Stomach (tissue), 8 donors: ENCODE measurements at regions not wholly inside any gene's neighbourhood (a gene's known extent, or its start where the extent isn't known, plus 50 kb on each side); places are given as distances from the start of the nearest gene placed in this dataset.
A peak's percentile ranks its signal among the peaks of the same experiment; 100 is the strongest.

Source experiments
- DNase-seq, 2 donors: peaks; one replicate each; pipeline versions ENCODE4 v3.0.0 to v3.0.0-alpha.2; 2013 to 2019
- H3K27ac ChIP-seq, 5 donors: fragments of 200-600 bp in 4 of 5; sonication (generic) in 4 of 5; one replicate each; pipeline ENCODE4 v1.5.1; 2013 to 2019; ENCODE audit warnings: mild to moderate bottlenecking in 1 of 5, moderate library complexity in 1 of 5
- H3K27me3 ChIP-seq, 3 donors: fragments of 200-600 bp; sonication (generic); one replicate each; pipeline ENCODE4 v1.5.1; 2017 to 2019; ENCODE audit warnings: mixed run types in 1 of 3
- H3K36me3 ChIP-seq, 4 donors: fragments of 200-600 bp; sonication (generic); 1 replicate in 3 of 4; 2 replicates in 1 of 4; pipeline ENCODE4 v1.5.1; 2016 to 2019
- H3K4me1 ChIP-seq, 4 donors: fragments of 200-600 bp; sonication (generic); one replicate each; pipeline ENCODE4 v1.5.1; 2016 to 2019
- H3K4me3 ChIP-seq, 4 donors: fragments of 200-600 bp; sonication (generic) in 3 of 4; one replicate each; pipeline ENCODE4 v1.5.1; 2016 to 2019; ENCODE audit warnings: mild to moderate bottlenecking in 1 of 4
- H3K9me3 ChIP-seq, 4 donors: fragments of 200-600 bp; sonication (generic); one replicate each; pipeline ENCODE4 v1.5.1; 2016 to 2019
- EP300 ChIP-seq: sonication (generic); formaldehyde crosslinking; IDR thresholded peaks from one replicate; pipeline ENCODE4 v1.6.1; 2017; ENCODE audit warnings: antibody characterized with exemption
- POLR2A ChIP-seq, 4 donors: fragments of 450-650 bp; IDR thresholded peaks; one replicate each; pipeline ENCODE4 v1.6.1; 2016; ENCODE audit warnings: antibody characterized with exemption in 4 of 4, control low read depth in 2 of 4, mild to moderate bottlenecking in 1 of 4, moderate library complexity in 1 of 4
- POLR2AphosphoS5 ChIP-seq, 3 donors: sonication (generic); formaldehyde crosslinking; IDR thresholded peaks; one replicate each; pipeline ENCODE4 v1.6.1; 2016; ENCODE audit warnings: antibody characterized with exemption in 3 of 3
- WGBS, 5 donors: extraction: QIAGEN DNeasy Blood & Tissue Kit in 3 of 5; methylation state at CpG; one replicate each; pipeline versions ENCODE4 v1.1.5 to v1.1.7; 2013 to 2018; 5-methylcytosine and 5-hydroxymethylcytosine counted together
- intact Hi-C: fragments of 100-400 bp; cut with DNase I; formaldehyde crosslinking; loops from one replicate; pipeline ENCODE4 v1.15.1; 2023; ENCODE audit warnings: low total_unique reads
- TF ChIP-seq, protein P1 (sequence below), 7 experiments: fragments of 450-650 bp in 4 of 7; fragments of 200-600 bp in 3 of 7; sonication (generic) in 3 of 7; IDR thresholded peaks; one replicate each; pipeline ENCODE4 v1.5.1; 2016 to 2019; ENCODE audit warnings: antibody characterized with exemption in 7 of 7, control low read depth in 2 of 7, mild to moderate bottlenecking in 1 of 7
- donor health status: healthy with polysubstance abuse.
- donor health status: Bipolar disorder and iron deficiency.
- donor health status: healthy.

GRCh38 chr1:191888996-191889622 lies 269.2 kb upstream of the RGS18 start:
- Histone ChIP-seq H3K27ac (no peak overlapping the region), H3K36me3 (no peaks in the 10 kb centered on the region), H3K9me3 (no peaks in the 10 kb centered on the region), H3K4me3 (no peak overlapping the region), H3K27me3 (no peaks in the 10 kb centered on the region), H3K4me1 (no peaks in the 10 kb centered on the region)
- WGBS, 5 donors = 51 to 63% (median 57%) methylated on average over 4 of the region's 4 CpGs
- TF ChIP-seq EP300 (no peak), POLR2A (IDR thresholded peaks at IDR 0.05) (no peak), POLR2AphosphoS5 (IDR thresholded peaks at IDR 0.05) (no peak)
- DNase-seq = peak in 1 of 2 donors; percentile 49
- intact Hi-C loops = no loop called here

DNA sequence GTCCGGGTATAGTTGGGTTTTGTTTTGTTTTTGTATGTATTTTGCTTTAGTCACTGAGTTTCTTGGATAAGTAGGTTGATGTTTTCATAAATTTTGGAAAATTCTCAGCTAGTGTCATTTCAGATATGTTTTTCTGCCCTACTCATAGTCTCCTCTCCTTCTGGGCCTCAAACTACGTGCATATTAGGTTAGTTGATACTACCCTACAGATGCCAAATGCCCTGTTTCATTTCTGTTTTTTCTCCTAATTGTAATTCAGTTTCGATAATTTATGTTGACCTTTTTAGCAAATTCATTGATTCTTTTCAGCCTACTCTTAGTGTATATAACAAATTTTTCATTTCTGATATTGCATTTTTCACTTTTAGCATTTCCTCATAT lies 268.6 kb upstream of the RGS18 start:
- H3K4me3 ChIP-seq = no peak overlapping the region
- H3K4me1 ChIP-seq = no peaks in the 10 kb centered on the region
- H3K36me3 ChIP-seq = no peaks in the 10 kb centered on the region
- no peaks in the 10 kb centered on the region for H3K9me3 ChIP-seq
- H3K27me3 ChIP-seq = no peaks in the 10 kb centered on the region
- H3K27ac ChIP-seq = no peak overlapping the region
- DNase-seq = no peak
- WGBS, 5 donors = 65 to 81% (median 73%) methylated on average over 3 of the region's 3 CpGs
- intact Hi-C loops = no loop called here
- no peak for TF ChIP-seq EP300
- TF ChIP-seq, protein P1, sequence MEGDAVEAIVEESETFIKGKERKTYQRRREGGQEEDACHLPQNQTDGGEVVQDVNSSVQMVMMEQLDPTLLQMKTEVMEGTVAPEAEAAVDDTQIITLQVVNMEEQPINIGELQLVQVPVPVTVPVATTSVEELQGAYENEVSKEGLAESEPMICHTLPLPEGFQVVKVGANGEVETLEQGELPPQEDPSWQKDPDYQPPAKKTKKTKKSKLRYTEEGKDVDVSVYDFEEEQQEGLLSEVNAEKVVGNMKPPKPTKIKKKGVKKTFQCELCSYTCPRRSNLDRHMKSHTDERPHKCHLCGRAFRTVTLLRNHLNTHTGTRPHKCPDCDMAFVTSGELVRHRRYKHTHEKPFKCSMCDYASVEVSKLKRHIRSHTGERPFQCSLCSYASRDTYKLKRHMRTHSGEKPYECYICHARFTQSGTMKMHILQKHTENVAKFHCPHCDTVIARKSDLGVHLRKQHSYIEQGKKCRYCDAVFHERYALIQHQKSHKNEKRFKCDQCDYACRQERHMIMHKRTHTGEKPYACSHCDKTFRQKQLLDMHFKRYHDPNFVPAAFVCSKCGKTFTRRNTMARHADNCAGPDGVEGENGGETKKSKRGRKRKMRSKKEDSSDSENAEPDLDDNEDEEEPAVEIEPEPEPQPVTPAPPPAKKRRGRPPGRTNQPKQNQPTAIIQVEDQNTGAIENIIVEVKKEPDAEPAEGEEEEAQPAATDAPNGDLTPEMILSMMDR (IDR thresholded peaks at IDR 0.05) = no peak

DNA sequence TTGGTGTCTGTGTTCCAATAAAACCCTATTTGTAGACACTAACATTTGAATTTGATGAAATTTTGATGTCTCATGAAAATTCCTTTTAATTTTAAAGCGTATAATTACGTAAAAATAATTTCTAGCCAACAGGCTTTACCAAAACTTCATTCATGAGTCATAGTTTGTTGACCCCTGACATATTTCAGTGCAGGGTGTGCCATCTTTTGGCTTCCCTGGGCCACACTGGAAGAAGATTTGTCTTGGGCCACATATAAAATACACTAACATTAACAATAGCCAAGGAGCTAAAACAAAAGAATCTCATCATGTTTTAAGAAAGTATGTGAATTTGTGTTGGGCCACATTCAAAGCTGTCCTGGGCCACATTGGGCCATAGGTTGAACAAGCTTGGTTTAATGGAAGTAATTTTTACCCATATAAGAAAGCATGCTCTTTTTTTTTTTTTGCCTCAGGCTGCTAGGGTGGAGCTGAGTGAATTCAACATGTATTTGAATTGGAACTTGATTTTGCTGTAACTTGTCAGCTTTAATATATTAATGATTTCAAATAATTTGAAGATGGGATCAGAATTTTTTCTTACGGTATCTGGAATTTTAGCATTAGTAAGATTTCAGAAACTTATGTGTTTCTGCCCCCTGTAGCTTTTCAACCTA lies 267.7 kb upstream of the RGS18 start:
- 89 to 92% (median 90%) methylated on average over 3 of the region's 3 CpGs for WGBS, 5 donors
- H3K27ac ChIP-seq = no peak overlapping the region
- DNase-seq = no peak
- intact Hi-C loops = no loop called here
- no peaks in the 10 kb centered on the region for H3K4me1 ChIP-seq
- no peaks in the 10 kb centered on the region for H3K27me3 ChIP-seq
- H3K36me3 ChIP-seq = no peaks in the 10 kb centered on the region
- TF ChIP-seq POLR2AphosphoS5 (IDR thresholded peaks at IDR 0.05) (no peak), EP300 (no peak), POLR2A (IDR thresholded peaks at IDR 0.05) (no peak)
- TF ChIP-seq, protein P1 (IDR thresholded peaks at IDR 0.05) = no peak
- peaks cover 0 to 4% (median 0%) of the 10 kb centered on the region in 4 donors for H3K9me3 ChIP-seq
- H3K4me3 ChIP-seq = no peak overlapping the region

DNA sequence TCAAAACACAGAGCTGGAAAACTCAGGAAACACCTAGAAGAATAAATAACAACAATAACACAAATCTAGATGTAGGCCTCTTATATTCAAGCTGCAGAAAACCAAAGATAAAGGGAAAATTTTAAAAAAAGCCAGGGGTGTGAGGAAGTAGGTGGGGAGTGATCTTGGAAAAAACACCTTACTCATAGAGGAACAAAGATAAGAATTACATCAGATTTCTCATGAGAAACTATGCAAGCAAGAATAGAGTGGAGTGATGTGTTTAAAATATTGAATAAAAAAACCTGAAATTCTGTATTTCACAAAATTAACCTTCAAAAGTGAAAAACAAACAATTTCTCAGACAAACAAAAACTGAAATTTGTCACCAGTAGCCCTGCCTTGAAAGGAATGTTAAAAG lies 265.5 kb upstream of the RGS18 start:
- intact Hi-C loops = no loop called here
- Histone ChIP-seq H3K9me3 (peaks cover 0 to 4% (median 0%) of the 10 kb centered on the region in 4 donors), H3K27me3 (no peaks in the 10 kb centered on the region), H3K27ac (no peak overlapping the region), H3K36me3 (no peaks in the 10 kb centered on the region), H3K4me1 (no peaks in the 10 kb centered on the region), H3K4me3 (no peak overlapping the region)
- no peak for TF ChIP-seq POLR2A (IDR thresholded peaks at IDR 0.05)
- no peak for TF ChIP-seq POLR2AphosphoS5 (IDR thresholded peaks at IDR 0.05)
- TF ChIP-seq EP300 = no peak
- TF ChIP-seq, protein P1 (IDR thresholded peaks at IDR 0.05) = no peak
- no peak for DNase-seq

GRCh38 chr1:191895049-191895448 lies 263.2 kb upstream of the RGS18 start:
- Histone ChIP-seq H3K9me3 (peaks cover 0 to 4% (median 0%) of the 10 kb centered on the region in 4 donors), H3K27ac (no peak overlapping the region), H3K27me3 (no peaks in the 10 kb centered on the region), H3K4me3 (no peak overlapping the region), H3K36me3 (no peaks in the 10 kb centered on the region), H3K4me1 (no peaks in the 10 kb centered on the region)
- no peak for DNase-seq
- intact Hi-C loops = no loop called here
- no peak for TF ChIP-seq POLR2A (IDR thresholded peaks at IDR 0.05)
- no peak for TF ChIP-seq POLR2AphosphoS5 (IDR thresholded peaks at IDR 0.05)
- TF ChIP-seq, protein P1 (IDR thresholded peaks at IDR 0.05) = no peak
- 53 to 76% (median 58%) methylated on average over 2 of the region's 2 CpGs for WGBS, 5 donors
